B cell (primary cell): ENCODE measurements at regions not wholly inside any gene's neighbourhood (a gene's known extent, or its start where the extent isn't known, plus 50 kb on each side); places are given as distances from the start of the nearest gene placed in this dataset.
A peak's percentile ranks its signal among the peaks of the same experiment; 100 is the strongest.

ENCODE experiments used
- ATAC-seq: fragments of 200-7000 bp; cut with Tn5 transposase; one replicate; pipeline ENCODE4 v1.10.0; 2021; ENCODE audit warnings: low read depth, mild to moderate bottlenecking, moderate number of reproducible peaks, moderate library complexity
- CTCF ChIA-PET: fragments of 350-600 bp; sonication (Branson Sonifier 250); formaldehyde crosslinking; loops from one replicate; lab custom pipeline; 2021; ENCODE audit warnings: antibody characterized with exemption, inconsistent platforms; lab: Charles Lee
- POLR2A ChIA-PET: fragments of 350-600 bp; sonication (Branson Sonifier 250); formaldehyde crosslinking; loops from one replicate; lab custom pipeline; 2021; ENCODE audit warnings: antibody characterized with exemption; lab: Charles Lee
- DNase-seq: peaks from one replicate; pipeline ENCODE4 v3.0.0; 2013
- H2AFZ ChIP-seq: 2 replicates; pipeline ENCODE4 v1.6.1; 2012; ENCODE audit warnings: mild to moderate bottlenecking, low read depth, low read length; ENCODE audit not compliant: insufficient read depth, poor library complexity, severe bottlenecking
- H3K27ac ChIP-seq, 2 donors: 1 replicate in 1 of 2; 2 replicates in 1 of 2; pipeline ENCODE4 v1.5.1; 2012 to 2013; ENCODE audit warnings: low read length in 2 of 2, mild to moderate bottlenecking in 2 of 2, moderate library complexity in 1 of 2
- H3K27me3 ChIP-seq, 4 experiments: fragments of 200-600 bp in 1 of 4; sonication (generic) in 1 of 4; replicated peaks in 1 of 4; 1 replicate in 2 of 4; 2 replicates in 2 of 4; pipeline versions ENCODE4 v1.6.1 to v1.7.0; 2013 to 2016; ENCODE audit warnings: low read length in 3 of 4, mild to moderate bottlenecking in 2 of 4, mixed read lengths in 1 of 4, moderate library complexity in 1 of 4; ENCODE audit not compliant: insufficient read depth in 4 of 4, control insufficient read depth in 3 of 4; ENCODE audit errors: control extremely low read depth in 1 of 4
- H3K36me3 ChIP-seq, 2 experiments: replicated peaks in 1 of 2; 1 replicate in 1 of 2; 2 replicates in 1 of 2; pipeline versions ENCODE4 v1.6.1 to v1.7.1; 2013; ENCODE audit warnings: low read length in 1 of 2; ENCODE audit not compliant: insufficient read depth in 2 of 2, control insufficient read depth in 1 of 2; ENCODE audit errors: control extremely low read depth in 1 of 2, extremely low read depth in 1 of 2
- H3K4me1 ChIP-seq, 2 donors: fragments of 200-600 bp in 1 of 2; sonication (generic) in 1 of 2; 1 replicate in 1 of 2; 2 replicates in 1 of 2; pipeline versions ENCODE4 v1.5.1 to v1.6.1; 2013 to 2017; ENCODE audit warnings: low read length in 2 of 2; ENCODE audit not compliant: control insufficient read depth in 2 of 2, insufficient read depth in 2 of 2
- H3K4me2 ChIP-seq: replicated peaks from 2 replicates; pipeline ENCODE3; 2012; ENCODE audit warnings: mild to moderate bottlenecking, low read depth, low read length; ENCODE audit not compliant: poor library complexity, severe bottlenecking
- H3K4me3 ChIP-seq, 5 experiments: fragments of 200-600 bp in 1 of 5; sonication (generic) in 1 of 5; 1 replicate in 3 of 5; 2 replicates in 2 of 5; pipeline versions ENCODE4 v1.5.1 to v1.7.0; 2011 to 2016; ENCODE audit warnings: low read length in 4 of 5, mild to moderate bottlenecking in 4 of 5, low read depth in 2 of 5, control low read depth in 1 of 5, moderate library complexity in 1 of 5; ENCODE audit not compliant: insufficient read depth in 1 of 5; ENCODE audit errors: control extremely low read depth in 1 of 5, extremely low read depth in 1 of 5
- H3K79me2 ChIP-seq: fragments of 200-600 bp; sonication (generic); one replicate; pipeline ENCODE4 v1.6.0; 2016; ENCODE audit warnings: low read length; ENCODE audit not compliant: control insufficient read depth, insufficient read depth
- H3K9ac ChIP-seq: fragments of 200-600 bp; sonication (generic); 2 replicates; pipeline ENCODE4 v1.6.1; 2017; ENCODE audit warnings: mild to moderate bottlenecking, low read length, moderate library complexity
- H3K9me3 ChIP-seq, 3 donors: one replicate each; pipeline versions ENCODE4 v1.6.1 to v1.7.1; 2013; ENCODE audit warnings: low read length in 2 of 3; ENCODE audit not compliant: control insufficient read depth in 2 of 3, insufficient read depth in 1 of 3; ENCODE audit errors: control extremely low read depth in 1 of 3
- H4K20me1 ChIP-seq: 2 replicates; pipeline ENCODE4 v1.6.0; 2012; ENCODE audit warnings: mild to moderate bottlenecking, low read length; ENCODE audit not compliant: insufficient read depth, control insufficient read depth, poor library complexity, severe bottlenecking
- H3K27ac Mint-ChIP-seq: one replicate; pipeline ENCODE4 v1.8.0; 2021; ENCODE audit warnings: mixed read lengths
- H3K27me3 Mint-ChIP-seq: one replicate; pipeline ENCODE4 v1.8.0; 2021; ENCODE audit warnings: mixed read lengths
- H3K4me1 Mint-ChIP-seq: one replicate; pipeline ENCODE4 v1.8.0; 2021; ENCODE audit warnings: mixed read lengths
- H3K4me3 Mint-ChIP-seq: one replicate; pipeline ENCODE4 v1.8.0; 2021; ENCODE audit warnings: mixed read lengths
- H3K9me3 Mint-ChIP-seq: one replicate; pipeline ENCODE4 v1.8.0; 2022; ENCODE audit warnings: mixed read lengths; ENCODE audit not compliant: insufficient read depth
- CTCF ChIP-seq: fragments of 200-600 bp; IDR thresholded peaks from one replicate; pipeline ENCODE4 v1.8.0; 2022; ENCODE audit warnings: antibody characterized with exemption, mild to moderate bottlenecking
- EZH2 ChIP-seq: IDR thresholded peaks from 2 replicates; pipeline ENCODE4 v1.6.1; 2012; ENCODE audit warnings: borderline replicate concordance, low read depth, mild to moderate bottlenecking, moderate library complexity, low read length; ENCODE audit not compliant: insufficient read depth, poor library complexity, severe bottlenecking
- whole genome bisulfite sequencing: methylation state at CpG from one replicate; pipeline ENCODE4 v1.1.5; 2013; ENCODE audit warnings: missing lambda C conversion rate; ENCODE audit not compliant: insufficient coverage; 5-methylcytosine and 5-hydroxymethylcytosine counted together
- intact Hi-C: fragments of 100-400 bp; cut with micrococcal nuclease; formaldehyde crosslinking; loops from one replicate; pipeline ENCODE4 v1.10.0; 2022

DNA sequence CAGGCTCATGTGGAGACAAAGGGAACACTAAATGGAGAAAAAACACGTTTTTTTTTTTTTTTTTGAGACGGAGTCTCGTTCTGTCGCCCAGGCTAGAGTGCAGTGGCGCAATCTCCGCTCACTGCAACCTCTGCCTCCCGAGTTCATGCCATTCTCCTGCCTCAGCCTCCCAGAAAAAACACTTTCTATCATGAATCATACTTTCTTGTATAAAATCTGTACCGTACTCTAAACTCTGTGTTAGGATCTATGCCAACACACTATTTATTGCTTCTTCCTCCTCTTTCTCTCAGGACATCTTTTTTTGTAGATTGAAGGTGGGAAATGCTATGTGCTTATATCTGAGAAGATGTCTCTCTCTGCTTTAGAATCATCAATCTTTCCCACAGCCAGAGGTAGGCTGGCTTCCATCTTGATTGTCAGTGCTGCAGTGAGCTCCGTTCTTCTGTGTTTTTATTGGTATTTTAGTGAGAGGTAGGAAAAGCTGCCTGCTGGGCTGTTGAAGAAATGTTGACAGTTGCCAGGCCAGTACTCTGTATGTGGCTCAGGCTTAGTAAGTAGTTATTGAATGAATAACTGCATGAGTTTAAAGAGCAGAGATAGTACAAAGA lies 101.1 kb downstream of the GPR85 start:
- Histone ChIP-seq H3K4me1 (peaks cover 25 to 27% of the 10 kb centered on the region in 2 donors), H3K4me3 (no peak overlapping the region), H3K36me3 (no peaks in the 10 kb centered on the region), H3K9ac (no peak overlapping the region), H3K27me3 (no peaks in the 10 kb centered on the region), H3K27ac (no peak overlapping the region), H3K79me2 (no peaks in the 10 kb centered on the region), H3K4me2 (no peak overlapping the region), H3K9me3 (no peaks in the 10 kb centered on the region), H2AFZ (peak overlapping the region; percentile 8), H4K20me1 (no peaks in the 10 kb centered on the region)
- H3K27ac Mint-ChIP-seq, result no peak overlapping the region
- WGBS, result 61% methylated on average over 6 of the region's 9 CpGs
- DNase-seq (no peak), ATAC-seq (no peak)
- ChIA-PET POLR2A (interaction anchor here (0.8 kb wide), 1 partner anchor 94 kb away, joined by 6 read pairs; no protein-coding TSS in a partner anchor), CTCF (no interaction called here)
- TF ChIP-seq CTCF (no peak), EZH2 (no peak)
- peaks cover 28% of the 10 kb centered on the region for H3K4me1 Mint-ChIP-seq
- H3K4me3 Mint-ChIP-seq, result no peak overlapping the region
- peaks cover 7% of the 10 kb centered on the region for H3K27me3 Mint-ChIP-seq
- intact Hi-C loops, result no loop called here
- no peaks in the 10 kb centered on the region for H3K9me3 Mint-ChIP-seq

DNA sequence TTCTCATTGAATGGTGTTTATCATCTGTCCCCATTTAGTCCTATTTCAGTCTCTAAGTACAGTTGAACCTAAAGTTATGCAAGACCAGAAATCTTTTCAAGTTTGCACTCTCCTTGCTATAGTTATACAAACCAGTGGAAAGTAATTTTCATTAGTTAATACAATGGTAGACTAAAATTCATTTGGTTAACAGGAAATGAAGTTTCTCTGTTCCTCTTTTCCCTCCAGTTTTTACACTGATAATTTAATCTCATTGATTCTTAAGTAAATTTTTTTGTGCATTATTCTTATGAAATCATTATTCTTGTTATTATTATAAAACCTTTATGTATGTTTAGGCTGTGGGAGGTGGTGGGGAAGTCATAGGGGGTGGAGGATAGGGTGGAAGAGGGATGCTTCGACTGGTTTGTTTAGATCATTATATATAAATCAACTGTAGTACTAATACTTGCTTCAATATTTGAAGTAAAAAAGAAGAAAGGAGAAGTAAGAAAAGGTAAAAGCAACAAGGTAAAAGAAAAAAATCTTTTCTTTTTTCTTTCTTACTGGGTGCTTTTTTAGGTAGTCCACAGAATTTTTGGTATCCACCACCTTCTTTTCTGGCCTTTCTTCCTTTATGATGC lies 104.1 kb downstream of the GPR85 start:
- intact Hi-C loops, result no loop called here
- Mint-ChIP-seq H3K9me3 (no peaks in the 10 kb centered on the region), H3K4me1 (peaks cover 28% of the 10 kb centered on the region), H3K4me3 (peak overlapping the region; percentile 9), H3K27ac (peak overlapping the region; percentile 50), H3K27me3 (no peaks in the 10 kb centered on the region)
- peak overlapping the region; percentile 71 for H3K4me2 ChIP-seq
- H3K79me2 ChIP-seq, result no peaks in the 10 kb centered on the region
- H3K27ac ChIP-seq, result peak overlapping the region; percentile 17 to 79
- H3K36me3 ChIP-seq, result no peaks in the 10 kb centered on the region
- H3K9ac ChIP-seq, result peak overlapping the region; percentile 48
- H3K4me1 ChIP-seq, result peaks cover 25 to 27% of the 10 kb centered on the region in 2 donors
- DNase-seq (peak; percentile 36), ATAC-seq (no peak)
- H3K27me3 ChIP-seq, result no peaks in the 10 kb centered on the region
- H3K4me3 ChIP-seq, result peak overlapping the region in 2 of 5 experiments; percentile 0 to 26
- TF ChIP-seq CTCF (no peak), EZH2 (no peak)
- H3K9me3 ChIP-seq, result no peaks in the 10 kb centered on the region
- WGBS, result no CpG with 5 or more reads among the region's 1 CpG
- peak overlapping the region; percentile 9 for H2AFZ ChIP-seq
- H4K20me1 ChIP-seq, result no peaks in the 10 kb centered on the region
- POLR2A ChIA-PET, result no interaction called here
- CTCF ChIA-PET, result no interaction called here
